Lower leg skin (tissue), 4 donors: ENCODE measurements at regions not wholly inside any gene's neighbourhood (a gene's known extent, or its start where the extent isn't known, plus 50 kb on each side); places are given as distances from the start of the nearest gene placed in this dataset.
A peak's percentile ranks its signal among the peaks of the same experiment; 100 is the strongest.

Source experiments
- DNase-seq, 2 donors: peaks; one replicate each; pipeline ENCODE4 v3.0.0-alpha.2; 2019; ENCODE audit warnings: low spot score in 2 of 2
- H3K4me3 ChIP-seq: fragments of 200-600 bp; sonication (generic); 2 replicates; pipeline ENCODE4 v1.5.1; 2017; ENCODE audit warnings: mild to moderate bottlenecking, low read depth; ENCODE audit not compliant: poor library complexity, severe bottlenecking
- POLR2A ChIP-seq, 2 donors: fragments of 450-650 bp; IDR thresholded peaks; one replicate each; pipeline ENCODE4 v1.6.1; 2016 to 2017; ENCODE audit warnings: antibody characterized with exemption in 2 of 2, mild to moderate bottlenecking in 1 of 2, moderate library complexity in 1 of 2
- WGBS, 2 donors: methylation state at CpG; one replicate each; pipeline ENCODE4 v1.1.5; 2018; 5-methylcytosine and 5-hydroxymethylcytosine counted together
- intact Hi-C: fragments of 100-400 bp; cut with DNase I; formaldehyde crosslinking; loops from one replicate; pipeline ENCODE4 v1.15.0; 2023; ENCODE audit warnings: low total_unique reads
- TF ChIP-seq, protein P1 (sequence below), 3 donors: fragments of 450-650 bp; IDR thresholded peaks; one replicate each; pipeline ENCODE4 v1.5.1; 2016; ENCODE audit warnings: antibody characterized with exemption in 3 of 3, mild to moderate bottlenecking in 3 of 3, moderate library complexity in 2 of 3

DNA sequence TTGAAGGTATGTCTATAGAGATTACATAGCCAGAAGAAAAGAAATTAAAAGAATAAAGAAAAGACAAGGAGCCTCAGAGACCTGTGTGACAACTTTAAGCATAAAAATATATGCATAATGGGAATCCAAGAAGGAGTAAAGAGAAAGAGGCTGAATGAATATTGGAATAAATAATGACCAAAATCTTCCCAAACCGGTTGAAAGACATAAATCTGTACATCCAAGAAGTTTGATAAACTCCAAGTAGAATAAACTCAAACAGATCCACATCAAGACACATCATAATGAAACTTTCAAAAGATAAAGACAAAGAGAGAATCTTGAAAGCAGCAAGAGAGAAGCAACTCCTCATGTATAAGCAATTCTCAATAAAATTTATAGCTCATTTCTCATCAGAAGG, 132.4 kb upstream of the ZNF516 start:
- WGBS, 2 donors, result 89 to 94% methylated on average over 1 of the region's 1 CpG
- no peak overlapping the region for H3K4me3 ChIP-seq
- no peak for DNase-seq
- intact Hi-C loops, result no loop called here
- TF ChIP-seq, protein P1, sequence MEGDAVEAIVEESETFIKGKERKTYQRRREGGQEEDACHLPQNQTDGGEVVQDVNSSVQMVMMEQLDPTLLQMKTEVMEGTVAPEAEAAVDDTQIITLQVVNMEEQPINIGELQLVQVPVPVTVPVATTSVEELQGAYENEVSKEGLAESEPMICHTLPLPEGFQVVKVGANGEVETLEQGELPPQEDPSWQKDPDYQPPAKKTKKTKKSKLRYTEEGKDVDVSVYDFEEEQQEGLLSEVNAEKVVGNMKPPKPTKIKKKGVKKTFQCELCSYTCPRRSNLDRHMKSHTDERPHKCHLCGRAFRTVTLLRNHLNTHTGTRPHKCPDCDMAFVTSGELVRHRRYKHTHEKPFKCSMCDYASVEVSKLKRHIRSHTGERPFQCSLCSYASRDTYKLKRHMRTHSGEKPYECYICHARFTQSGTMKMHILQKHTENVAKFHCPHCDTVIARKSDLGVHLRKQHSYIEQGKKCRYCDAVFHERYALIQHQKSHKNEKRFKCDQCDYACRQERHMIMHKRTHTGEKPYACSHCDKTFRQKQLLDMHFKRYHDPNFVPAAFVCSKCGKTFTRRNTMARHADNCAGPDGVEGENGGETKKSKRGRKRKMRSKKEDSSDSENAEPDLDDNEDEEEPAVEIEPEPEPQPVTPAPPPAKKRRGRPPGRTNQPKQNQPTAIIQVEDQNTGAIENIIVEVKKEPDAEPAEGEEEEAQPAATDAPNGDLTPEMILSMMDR (IDR thresholded peaks at IDR 0.05), result no peak
- TF ChIP-seq POLR2A (IDR thresholded peaks at IDR 0.05), result no peak

DNA sequence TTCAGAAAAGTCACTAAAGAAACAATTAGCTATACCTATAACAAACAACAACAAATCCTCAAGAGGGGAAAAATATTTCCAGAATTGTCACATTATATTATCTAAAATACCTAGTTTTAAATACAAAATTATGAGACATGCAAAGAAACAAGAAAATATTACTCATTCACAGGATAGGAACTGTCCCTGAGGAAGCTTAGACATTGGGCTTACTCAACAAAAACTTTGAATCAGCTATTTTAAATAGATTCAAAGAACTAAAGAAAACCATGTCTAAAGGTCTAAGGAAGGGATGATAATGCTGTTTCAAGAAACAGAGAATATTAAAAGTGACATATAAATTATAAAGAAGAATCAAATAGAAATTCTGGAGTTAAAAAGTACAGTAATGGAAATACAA, 131.9 kb upstream of the ZNF516 start:
- no peak for DNase-seq
- H3K4me3 ChIP-seq, result no peak overlapping the region
- intact Hi-C loops, result no loop called here
- TF ChIP-seq POLR2A (IDR thresholded peaks at IDR 0.05), result no peak
- TF ChIP-seq, protein P1 (IDR thresholded peaks at IDR 0.05), result no peak

DNA sequence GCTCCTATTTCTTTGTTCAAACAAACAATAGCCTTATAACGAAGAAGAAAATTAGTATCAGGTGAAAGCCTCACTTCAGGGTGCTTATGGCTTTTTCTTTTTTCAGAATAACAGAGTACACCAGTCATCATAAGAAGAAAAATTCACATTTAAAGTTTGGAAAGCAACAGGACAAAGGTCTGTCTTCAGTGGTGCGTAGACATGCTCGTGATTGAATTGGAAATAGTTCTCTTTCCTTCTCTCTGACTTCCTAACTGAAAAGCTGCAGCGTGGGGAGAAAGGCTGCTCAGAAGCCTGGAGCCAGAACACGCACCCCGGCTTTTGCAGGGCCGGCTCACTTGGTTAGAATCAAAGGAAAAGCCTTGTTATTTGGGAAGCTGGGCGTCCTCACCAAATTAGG, 127.6 kb upstream of the ZNF516 start:
- no peak for TF ChIP-seq POLR2A (IDR thresholded peaks at IDR 0.05)
- TF ChIP-seq, protein P1 (IDR thresholded peaks at IDR 0.05), result no peak
- no peak overlapping the region for H3K4me3 ChIP-seq
- intact Hi-C loops, result no loop called here
- 85 to 91% methylated on average over 8 of the region's 8 CpGs for WGBS, 2 donors
- no peak for DNase-seq

DNA sequence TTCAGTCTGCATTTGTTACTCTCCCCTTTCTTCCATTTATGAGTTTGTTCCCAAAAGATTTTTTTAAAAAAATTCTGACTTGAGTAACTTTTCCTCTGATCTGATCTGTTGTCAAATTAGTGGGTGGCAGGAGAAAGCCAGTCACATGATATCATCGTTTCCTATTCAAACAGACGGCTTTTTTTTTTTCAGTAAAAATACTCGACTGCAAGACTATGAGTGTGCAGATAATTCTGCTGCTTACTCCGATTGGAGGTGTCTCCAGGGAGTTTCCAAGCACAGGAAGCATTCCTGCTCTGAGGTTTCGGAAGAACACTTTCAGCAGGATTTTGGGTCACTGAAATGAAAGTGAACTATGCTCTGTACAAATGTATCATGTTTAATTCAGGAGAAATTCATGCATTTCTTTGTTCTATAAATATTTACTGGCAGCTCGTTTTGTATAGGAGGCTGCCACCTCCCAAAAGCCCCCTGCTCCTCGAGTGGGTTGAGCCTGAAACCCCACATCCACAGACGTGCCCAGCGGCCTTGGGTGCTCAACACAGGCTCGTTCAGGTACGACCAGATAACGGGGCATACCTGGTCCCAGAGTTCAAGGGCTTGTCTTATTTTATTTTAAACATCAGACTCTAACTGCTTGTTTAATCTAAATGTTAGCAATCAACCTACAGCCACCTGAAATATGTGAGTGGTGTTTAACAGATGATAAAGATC, 126.9 kb upstream of the ZNF516 start:
- TF ChIP-seq, protein P1 (IDR thresholded peaks at IDR 0.05), result no peak
- no peak for TF ChIP-seq POLR2A (IDR thresholded peaks at IDR 0.05)
- intact Hi-C loops, result no loop called here
- no peak for DNase-seq

DNA sequence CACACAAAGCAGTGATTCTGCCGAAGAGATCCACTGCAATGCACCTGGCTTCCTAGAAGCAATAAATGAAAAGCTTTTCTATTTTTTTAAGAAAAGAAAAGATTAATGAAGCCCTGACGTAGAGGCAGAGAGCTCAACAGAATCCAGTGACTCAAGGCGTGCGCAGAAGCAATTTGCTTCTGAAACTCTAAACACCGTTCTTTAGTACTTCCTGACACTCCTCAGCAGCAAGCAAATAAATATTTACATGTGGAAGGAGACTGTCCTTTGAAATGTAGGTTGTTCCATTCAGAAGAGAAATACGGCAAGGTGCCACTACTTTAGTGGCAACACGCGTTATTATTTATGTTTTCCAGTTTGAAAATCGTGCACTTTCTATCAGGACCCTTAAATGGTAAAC, 126.2 kb upstream of the ZNF516 start:
- no peak for DNase-seq
- 24 to 60% methylated on average over 9 of the region's 9 CpGs for WGBS, 2 donors
- intact Hi-C loops, result no loop called here
- no peak overlapping the region for H3K4me3 ChIP-seq
- TF ChIP-seq POLR2A (IDR thresholded peaks at IDR 0.05), result no peak

More for the DNA sequence above, 126.9 kb upstream of the ZNF516 start:
- WGBS, 2 donors, result 25 to 27% methylated on average over 12 of the region's 12 CpGs
- no peak overlapping the region for H3K4me3 ChIP-seq

DNA sequence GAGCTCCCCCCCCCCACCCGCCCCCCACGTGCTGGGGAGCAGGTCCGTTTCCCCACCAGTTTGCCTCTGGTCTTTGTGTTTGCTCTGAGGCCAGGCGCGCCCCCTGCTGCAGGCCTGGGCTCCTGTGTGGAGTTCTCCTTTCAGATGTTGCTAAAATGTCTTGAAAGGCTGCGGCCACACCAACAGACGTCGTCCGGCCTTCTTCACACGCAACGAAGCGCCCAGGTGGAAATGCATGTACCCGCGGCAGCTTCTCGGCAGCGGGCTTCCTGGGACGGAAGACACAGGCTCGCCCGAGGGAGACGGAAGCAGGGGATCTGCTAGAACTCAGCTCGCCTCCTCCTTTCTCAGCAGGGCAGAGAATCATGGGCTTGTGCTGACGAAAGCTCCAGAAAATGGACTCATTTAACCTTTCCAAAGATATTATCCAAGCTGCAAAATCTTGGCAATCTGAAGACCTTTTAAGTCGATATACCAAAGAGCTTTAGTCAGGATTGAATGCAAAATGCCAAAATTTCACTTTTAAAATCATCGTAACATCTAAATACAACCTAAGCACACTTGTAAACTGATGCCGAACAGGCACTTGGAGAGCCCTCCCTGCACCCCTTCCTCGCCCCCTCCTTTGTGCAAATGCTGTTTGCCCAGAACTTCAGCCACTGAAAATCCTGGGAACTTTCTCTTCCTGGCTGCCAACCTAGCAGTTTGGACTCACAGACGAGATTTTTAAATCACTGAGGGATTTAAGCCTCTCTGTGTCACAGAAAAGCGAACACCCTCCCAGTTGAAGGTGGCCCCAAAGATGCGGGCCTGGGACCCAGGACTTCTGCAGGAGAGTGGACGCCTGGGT, 125.5 kb upstream of the ZNF516 start:
- WGBS, 2 donors, result 13 to 21% methylated on average over 23 to 30 of the region's 30 CpGs
- TF ChIP-seq POLR2A (IDR thresholded peaks at IDR 0.05), result no peak
- TF ChIP-seq, protein P1 (IDR thresholded peaks at IDR 0.05), result no peak
- intact Hi-C loops, result no loop called here
- DNase-seq, result peak; percentile 60 to 94
- no peak overlapping the region for H3K4me3 ChIP-seq
